Endothelial cell of umbilical vein (primary cell): ENCODE measurements at regions not wholly inside any gene's neighbourhood (a gene's known extent, or its start where the extent isn't known, plus 50 kb on each side); places are given as distances from the start of the nearest gene placed in this dataset.

Experiments used
- BruUV-seq: library from RNA; stranded (reverse); fragments of 400-500 nt; replicated peaks from 2 replicates; lab custom pipeline; 2021; lab: Mats Ljungman, UMichigan
- CTCF ChIA-PET: fragments of 300-600, 350-600 bp; sonication (Branson Sonifier 250); formaldehyde crosslinking; loops from one replicate; lab custom pipeline; 2021; ENCODE audit warnings: antibody characterized with exemption, inconsistent platforms; lab: Charles Lee
- POLR2A ChIA-PET: fragments of 300-600, 350-600 bp; sonication (Branson Sonifier 250); formaldehyde crosslinking; loops from one replicate; lab custom pipeline; 2021; ENCODE audit warnings: antibody characterized with exemption, inconsistent platforms; lab: Charles Lee
- DNase-seq: peaks from one replicate; pipeline ENCODE4 v3.0.0-alpha.2; 2011; ENCODE audit warnings: low read depth, low spot score
- FAIRE-seq: peaks from 2 replicates; lab custom pipeline; 2011; peaks lifted over from hg19 to GRCh38; lab: Jason Lieb, UNC
- H2AFZ ChIP-seq: 2 replicates; pipeline ENCODE4 v1.6.0; 2012; ENCODE audit warnings: low read depth, low read length, control low read depth, inconsistent platforms
- H3K27ac ChIP-seq: 2 replicates; pipeline ENCODE4 v1.5.1; 2011; ENCODE audit warnings: low read depth, mild to moderate bottlenecking, control low read depth, low read length, moderate library complexity; ENCODE audit not compliant: insufficient read depth
- H3K27me3 ChIP-seq, 2 experiments: 2 replicates each; pipeline versions ENCODE4 v1.6.0 to v1.6.1; 2011; ENCODE audit warnings: low read length in 2 of 2, mixed read lengths in 1 of 2; ENCODE audit not compliant: control insufficient read depth in 2 of 2, insufficient read depth in 2 of 2
- H3K36me3 ChIP-seq, 2 experiments: 2 replicates in 1 of 2; 3 replicates in 1 of 2; pipeline ENCODE4 v1.5.1; 2011; ENCODE audit warnings: low read length in 2 of 2, mild to moderate bottlenecking in 1 of 2, moderate library complexity in 1 of 2; ENCODE audit not compliant: control insufficient read depth in 2 of 2, insufficient read depth in 2 of 2; ENCODE audit errors: extremely low read depth in 1 of 2
- H3K4me1 ChIP-seq: 3 replicates; pipeline ENCODE4 v1.5.1; 2011; ENCODE audit warnings: mild to moderate bottlenecking, low read length; ENCODE audit not compliant: control insufficient read depth, insufficient read depth; ENCODE audit errors: extremely low read depth
- H3K4me2 ChIP-seq: 2 replicates; pipeline ENCODE4 v1.6.1; 2011; ENCODE audit warnings: low read length, control low read depth, mixed read lengths; ENCODE audit not compliant: insufficient read depth
- H3K4me3 ChIP-seq, 3 experiments: fragments of 200-600 bp in 1 of 3; sonication (generic), shearing (Covaris generic) in 1 of 3; replicated peaks in 1 of 3; 2 replicates each; pipeline ENCODE4 v1.5.1; 2011 to 2016; ENCODE audit warnings: control low read depth in 3 of 3, low read length in 3 of 3, mild to moderate bottlenecking in 2 of 3, inconsistent platforms in 1 of 3, low read depth in 1 of 3, moderate library complexity in 1 of 3; ENCODE audit not compliant: insufficient read depth in 1 of 3
- H3K79me2 ChIP-seq: 2 replicates; pipeline ENCODE4 v1.6.0; 2012; ENCODE audit warnings: low read length, inconsistent platforms; ENCODE audit not compliant: control insufficient read depth, insufficient read depth
- H3K9ac ChIP-seq: replicated peaks from 2 replicates; pipeline ENCODE3; 2011; ENCODE audit warnings: low read length, control low read depth; ENCODE audit not compliant: insufficient read depth; ENCODE audit errors: extremely low read depth
- H3K9me1 ChIP-seq: replicated peaks from 3 replicates; pipeline ENCODE4 v1.6.0; 2011; ENCODE audit warnings: mild to moderate bottlenecking, low read length; ENCODE audit not compliant: control insufficient read depth, insufficient read depth; ENCODE audit errors: extremely low read depth
- H3K9me3 ChIP-seq: replicated peaks from 2 replicates; pipeline ENCODE4 v1.5.1; 2012; ENCODE audit warnings: low read length, inconsistent platforms; ENCODE audit not compliant: control insufficient read depth, insufficient read depth
- H4K20me1 ChIP-seq: replicated peaks from 2 replicates; pipeline ENCODE3; 2011; ENCODE audit warnings: mild to moderate bottlenecking, low read length; ENCODE audit not compliant: control insufficient read depth, insufficient read depth; ENCODE audit errors: extremely low read depth
- EZH2 ChIP-seq: IDR thresholded peaks from 2 replicates; pipeline ENCODE4 v1.6.1; 2012; ENCODE audit warnings: borderline replicate concordance, low read depth, mild to moderate bottlenecking, moderate library complexity, low read length, inconsistent platforms; ENCODE audit not compliant: severe bottlenecking
- FOS ChIP-seq: IDR thresholded peaks from 2 replicates; pipeline ENCODE4 v1.6.1; 2011; ENCODE audit warnings: mild to moderate bottlenecking, low read length, moderate library complexity, borderline replicate concordance; ENCODE audit not compliant: insufficient read depth
- GATA2 ChIP-seq: IDR thresholded peaks from 2 replicates; pipeline ENCODE4 v1.7.0; 2011; ENCODE audit warnings: low read depth, mild to moderate bottlenecking, moderate library complexity, mixed read lengths, low read length; ENCODE audit not compliant: insufficient read length, insufficient read depth
- JUN ChIP-seq: IDR thresholded peaks from 2 replicates; pipeline ENCODE4 v1.6.1; 2011; ENCODE audit warnings: borderline replicate concordance, low read depth; ENCODE audit not compliant: insufficient read length, insufficient read depth
- MYC ChIP-seq: IDR thresholded peaks from one replicate; pipeline ENCODE4 v1.6.1; 2011; ENCODE audit warnings: mild to moderate bottlenecking, low read depth, low read length
- POLR2A ChIP-seq: IDR thresholded peaks from 2 replicates; pipeline ENCODE4 v1.6.1; 2012; ENCODE audit warnings: low read depth, mild to moderate bottlenecking, control low read depth, low read length
- POLR2AphosphoS5 ChIP-seq: IDR thresholded peaks from 2 replicates; pipeline ENCODE4 v1.6.1; 2012; ENCODE audit warnings: low read depth, mild to moderate bottlenecking, control low read depth, low read length, moderate library complexity; ENCODE audit not compliant: insufficient read depth
- dilution Hi-C: fragments of 300-500 bp; cut with MboI; formaldehyde crosslinking; loops from one replicate; pipeline ENCODE4 v1.15.0; 2019; ENCODE audit warnings: low sequenced_read_pairs; ENCODE audit not compliant: extremely low pct_ligation_motif_present
- intact Hi-C: fragments of 100-400 bp; cut with micrococcal nuclease; formaldehyde crosslinking; loops from one replicate; pipeline ENCODE4 v1.10.0; 2022
- TF ChIP-seq, protein P1 (sequence below), 2 donors: IDR thresholded peaks; 1 replicate in 1 of 2; 2 replicates in 1 of 2; pipeline ENCODE4 v1.5.1; 2011; ENCODE audit warnings: low read length in 2 of 2, mild to moderate bottlenecking in 2 of 2, moderate library complexity in 2 of 2, control low read depth in 1 of 2, inconsistent platforms in 1 of 2, low read depth in 1 of 2; ENCODE audit not compliant: insufficient read depth in 1 of 2; ENCODE audit errors: extremely low read depth in 1 of 2
- TF ChIP-seq, protein P2 (sequence below): IDR thresholded peaks from 2 replicates; pipeline ENCODE4 v1.6.1; 2011; ENCODE audit not compliant: insufficient read depth, insufficient read length

DNA sequence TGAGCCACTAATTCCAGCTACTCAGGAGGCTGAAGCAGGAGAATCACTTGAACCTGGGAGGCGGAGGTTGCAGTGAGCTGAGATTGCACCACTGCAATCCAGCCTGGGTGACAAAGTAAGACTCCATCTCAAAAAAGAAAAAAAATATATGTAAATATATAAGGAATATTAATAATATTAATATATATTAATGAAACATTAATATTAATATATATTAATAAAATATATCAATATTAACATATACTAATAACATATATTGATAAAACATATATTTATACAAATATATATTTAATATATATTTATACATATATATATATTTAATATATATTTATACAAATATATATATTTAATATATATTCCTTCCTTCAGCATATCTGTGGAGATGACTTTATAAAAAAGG is 338.0 kb downstream of the NPIPA8 start:
- H3K4me1 ChIP-seq: no peaks in the 10 kb centered on the region
- no peak for DNase-seq
- FAIRE-seq: no peak
- no peaks in the 10 kb centered on the region for H3K79me2 ChIP-seq
- no peaks in the 10 kb centered on the region for H3K36me3 ChIP-seq
- CTCF ChIA-PET: no interaction called here
- H3K4me2 ChIP-seq: no peak overlapping the region
- TF ChIP-seq POLR2A: no peak
- no peaks in the 10 kb centered on the region for H3K9me1 ChIP-seq
- H3K27me3 ChIP-seq: no peaks in the 10 kb centered on the region
- intact Hi-C loops: no loop called here
- H3K9ac ChIP-seq: no peak overlapping the region
- dilution Hi-C loops: no loop called here
- H3K27ac ChIP-seq: no peak overlapping the region
- H4K20me1 ChIP-seq: no peaks in the 10 kb centered on the region
- no TSS peak for BruUV-seq
- H3K9me3 ChIP-seq: peaks cover 3% of the 10 kb centered on the region
- H2AFZ ChIP-seq: no peak overlapping the region
- POLR2A ChIA-PET: no interaction called here
- H3K4me3 ChIP-seq: no peak overlapping the region

DNA sequence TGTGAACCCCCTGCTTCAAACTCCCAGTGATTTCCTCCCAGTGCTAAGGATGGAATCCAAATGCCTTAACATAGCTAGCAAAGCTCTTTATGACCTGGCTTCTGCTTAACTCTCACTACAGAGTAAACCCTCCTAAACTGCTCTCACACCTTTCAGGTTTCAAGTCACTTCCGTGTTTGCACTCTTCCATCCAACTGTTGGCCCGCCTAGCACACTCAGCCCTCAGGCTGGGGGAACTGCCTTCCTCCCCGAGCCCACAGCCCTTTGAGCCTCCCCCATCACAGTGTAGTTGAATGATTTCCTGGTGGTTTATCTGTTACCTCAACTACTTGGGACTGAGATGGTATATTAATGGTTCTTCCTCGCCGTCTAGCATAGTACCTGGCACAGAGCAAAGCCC is 342.5 kb downstream of the NPIPA8 start:
- H3K27me3 ChIP-seq: no peaks in the 10 kb centered on the region
- CTCF ChIA-PET: no interaction called here
- dilution Hi-C loops (no loop called here), intact Hi-C loops (no loop called here)
- no peak for TF ChIP-seq MYC
- TF ChIP-seq GATA2: no peak
- TF ChIP-seq EZH2: no peak
- TF ChIP-seq, protein P1, sequence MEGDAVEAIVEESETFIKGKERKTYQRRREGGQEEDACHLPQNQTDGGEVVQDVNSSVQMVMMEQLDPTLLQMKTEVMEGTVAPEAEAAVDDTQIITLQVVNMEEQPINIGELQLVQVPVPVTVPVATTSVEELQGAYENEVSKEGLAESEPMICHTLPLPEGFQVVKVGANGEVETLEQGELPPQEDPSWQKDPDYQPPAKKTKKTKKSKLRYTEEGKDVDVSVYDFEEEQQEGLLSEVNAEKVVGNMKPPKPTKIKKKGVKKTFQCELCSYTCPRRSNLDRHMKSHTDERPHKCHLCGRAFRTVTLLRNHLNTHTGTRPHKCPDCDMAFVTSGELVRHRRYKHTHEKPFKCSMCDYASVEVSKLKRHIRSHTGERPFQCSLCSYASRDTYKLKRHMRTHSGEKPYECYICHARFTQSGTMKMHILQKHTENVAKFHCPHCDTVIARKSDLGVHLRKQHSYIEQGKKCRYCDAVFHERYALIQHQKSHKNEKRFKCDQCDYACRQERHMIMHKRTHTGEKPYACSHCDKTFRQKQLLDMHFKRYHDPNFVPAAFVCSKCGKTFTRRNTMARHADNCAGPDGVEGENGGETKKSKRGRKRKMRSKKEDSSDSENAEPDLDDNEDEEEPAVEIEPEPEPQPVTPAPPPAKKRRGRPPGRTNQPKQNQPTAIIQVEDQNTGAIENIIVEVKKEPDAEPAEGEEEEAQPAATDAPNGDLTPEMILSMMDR (IDR thresholded peaks at IDR 0.05; ENCODE audit: extremely low read depth in 1 of 2, insufficient read depth in 1 of 2, low read depth in 1 of 2, low read length in 2 of 2): no peak
- TF ChIP-seq POLR2AphosphoS5: no peak
- TF ChIP-seq, protein P2, sequence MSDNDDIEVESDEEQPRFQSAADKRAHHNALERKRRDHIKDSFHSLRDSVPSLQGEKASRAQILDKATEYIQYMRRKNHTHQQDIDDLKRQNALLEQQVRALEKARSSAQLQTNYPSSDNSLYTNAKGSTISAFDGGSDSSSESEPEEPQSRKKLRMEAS: no peak
- no peak for TF ChIP-seq FOS
- no peak for TF ChIP-seq JUN
- no peak for TF ChIP-seq POLR2A
- DNase-seq (no peak), FAIRE-seq (no peak)
- BruUV-seq: no TSS peak
- H3K4me3 ChIP-seq: no peak overlapping the region
- H3K4me1 ChIP-seq: no peaks in the 10 kb centered on the region
- H3K27ac ChIP-seq: no peak overlapping the region
- no peaks in the 10 kb centered on the region for H4K20me1 ChIP-seq
- POLR2A ChIA-PET: no interaction called here
- no peaks in the 10 kb centered on the region for H3K36me3 ChIP-seq
- no peaks in the 10 kb centered on the region for H3K79me2 ChIP-seq
- H2AFZ ChIP-seq: no peak overlapping the region
- no peaks in the 10 kb centered on the region for H3K9me1 ChIP-seq
- H3K9me3 ChIP-seq: no peaks in the 10 kb centered on the region
- no peak overlapping the region for H3K4me2 ChIP-seq
- H3K9ac ChIP-seq: no peak overlapping the region
